ACC112 (cell line): ENCODE measurements at regions not wholly inside any gene's neighbourhood (a gene's known extent, or its start where the extent isn't known, plus 50 kb on each side); places are given as distances from the start of the nearest gene placed in this dataset.

ENCODE experiments used
- H2AFZ ChIP-seq: fragments of 200-600 bp; sonication (generic); one replicate; pipeline ENCODE4 v1.6.0; 2017; ENCODE audit warnings: antibody characterized with exemption, low read length; ENCODE audit not compliant: unreplicated experiment
- H3K27ac ChIP-seq: fragments of 200-600 bp; sonication (generic); 2 replicates; pipeline ENCODE4 v1.5.1; 2014; ENCODE audit warnings: low read depth, mild to moderate bottlenecking, antibody characterized with exemption, low read length, moderate library complexity
- H3K27me3 ChIP-seq: fragments of 200-600 bp; sonication (generic); 2 replicates; pipeline ENCODE4 v1.6.1; 2014; ENCODE audit warnings: mild to moderate bottlenecking, antibody characterized with exemption, low read length, moderate library complexity, mixed read lengths; ENCODE audit not compliant: insufficient read depth
- H3K36me3 ChIP-seq: fragments of 200-600 bp; sonication (generic); 2 replicates; pipeline ENCODE4 v1.6.1; 2016; ENCODE audit warnings: mild to moderate bottlenecking, antibody characterized with exemption, low read length, moderate library complexity, mixed read lengths; ENCODE audit not compliant: insufficient read depth
- H3K4me1 ChIP-seq: fragments of 200-600 bp; sonication (generic); one replicate; pipeline ENCODE4 v1.6.1; 2016; ENCODE audit warnings: low read length, mixed read lengths; ENCODE audit not compliant: insufficient read depth, unreplicated experiment, control insufficient read depth
- H3K4me3 ChIP-seq: fragments of 200-600 bp; sonication (generic); 2 replicates; pipeline ENCODE4 v1.5.1; 2014; ENCODE audit warnings: mild to moderate bottlenecking, low read depth, low read length
- H3K79me2 ChIP-seq: fragments of 200-600 bp; sonication (generic); one replicate; pipeline ENCODE4 v1.6.0; 2016; ENCODE audit warnings: low read length; ENCODE audit not compliant: control insufficient read depth, unreplicated experiment, insufficient read depth

- Histone ChIP-seq H2AFZ (no peak overlapping the region), H3K36me3 (no peaks in the 10 kb centered on the region), H3K27ac (no peak overlapping the region)
Measured at GRCh38 chr6:100322886-100323285, 141.8 kb downstream of the SIM1 start.

GRCh38 chr6:100320686-100321085 lies 144.0 kb downstream of the SIM1 start:
- Histone ChIP-seq H3K27me3 (no peaks in the 10 kb centered on the region), H3K4me1 (peaks cover 6% of the 10 kb centered on the region), H3K4me3 (no peak overlapping the region), H3K36me3 (no peaks in the 10 kb centered on the region), H3K79me2 (no peaks in the 10 kb centered on the region), H3K27ac (no peak overlapping the region), H2AFZ (no peak overlapping the region)

More at GRCh38 chr6:100322886-100323285, 141.8 kb downstream of the SIM1 start:
- Histone ChIP-seq H3K27me3 (no peaks in the 10 kb centered on the region), H3K79me2 (no peaks in the 10 kb centered on the region), H3K4me3 (no peak overlapping the region), H3K4me1 (peaks cover 6% of the 10 kb centered on the region)

DNA sequence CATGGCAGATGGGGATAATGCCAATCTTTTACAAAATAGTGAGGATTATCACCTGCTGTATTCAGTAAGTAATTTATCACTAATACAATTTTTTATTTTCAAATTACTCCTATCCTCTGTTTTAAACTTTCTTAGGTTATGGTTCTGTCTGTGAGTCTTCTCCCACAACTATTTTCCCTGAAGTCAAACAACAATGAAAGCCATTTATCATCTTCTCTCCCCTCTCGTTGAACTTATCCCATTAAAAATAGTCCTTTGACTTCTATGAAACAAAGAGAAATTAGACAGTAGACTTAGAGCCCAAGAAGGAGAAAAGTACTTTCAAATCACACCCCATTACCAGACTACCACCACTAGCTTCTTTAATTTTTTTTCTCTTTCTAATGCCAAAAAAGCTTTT lies 147.7 kb downstream of the SIM1 start:
- no peak overlapping the region for H3K4me3 ChIP-seq
- H3K36me3 ChIP-seq: no peaks in the 10 kb centered on the region

GRCh38 chr6:100314186-100314585 lies 150.5 kb downstream of the SIM1 start:
- Histone ChIP-seq H2AFZ (no peak overlapping the region), H3K36me3 (no peaks in the 10 kb centered on the region), H3K4me3 (no peak overlapping the region), H3K27me3 (no peaks in the 10 kb centered on the region), H3K4me1 (no peaks in the 10 kb centered on the region), H3K79me2 (no peaks in the 10 kb centered on the region), H3K27ac (no peak overlapping the region)

More for the DNA sequence above, 147.7 kb downstream of the SIM1 start:
- Histone ChIP-seq H3K27ac (no peak overlapping the region), H3K4me1 (no peaks in the 10 kb centered on the region), H3K27me3 (no peaks in the 10 kb centered on the region), H2AFZ (no peak overlapping the region), H3K79me2 (no peaks in the 10 kb centered on the region)

DNA sequence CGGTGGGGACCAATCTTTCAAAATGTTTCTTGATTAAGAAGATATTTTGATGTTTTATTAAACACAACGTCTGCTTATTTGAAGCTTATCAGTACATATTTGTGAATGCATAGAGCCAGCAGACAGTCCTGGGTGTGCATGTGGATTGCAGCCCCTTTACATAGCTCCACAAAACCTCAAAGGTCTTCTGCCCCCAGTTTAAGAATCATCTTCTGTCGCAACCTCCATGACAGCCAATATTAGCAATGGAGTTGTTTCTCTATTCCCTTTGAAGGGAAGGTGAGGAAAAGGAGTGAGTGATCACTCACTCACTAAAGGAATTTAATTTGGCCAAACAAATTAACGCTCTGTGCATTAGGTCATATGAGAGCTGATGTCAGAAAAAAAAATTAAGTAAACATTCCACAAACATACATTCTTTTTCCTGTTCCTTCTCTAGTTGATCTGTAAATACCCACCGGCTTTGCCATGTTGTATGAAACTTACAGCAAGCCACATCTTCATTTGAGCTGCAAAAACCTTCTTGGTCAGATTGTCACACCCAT lies 152.9 kb downstream of the SIM1 start:
- Histone ChIP-seq H3K79me2 (no peaks in the 10 kb centered on the region), H3K4me3 (no peak overlapping the region), H2AFZ (no peak overlapping the region), H3K27ac (no peak overlapping the region), H3K36me3 (no peaks in the 10 kb centered on the region), H3K27me3 (no peaks in the 10 kb centered on the region), H3K4me1 (no peaks in the 10 kb centered on the region)

GRCh38 chr6:100309174-100309573 lies 155.5 kb downstream of the SIM1 start:
- Histone ChIP-seq H3K36me3 (no peaks in the 10 kb centered on the region), H3K79me2 (no peaks in the 10 kb centered on the region), H2AFZ (no peak overlapping the region), H3K4me3 (no peak overlapping the region), H3K4me1 (peaks cover 4% of the 10 kb centered on the region), H3K27me3 (no peaks in the 10 kb centered on the region), H3K27ac (no peak overlapping the region)

- H3K4me1 ChIP-seq: peaks cover 4% of the 10 kb centered on the region
- no peaks in the 10 kb centered on the region for H3K27me3 ChIP-seq
- no peak overlapping the region for H3K4me3 ChIP-seq
- no peak overlapping the region for H3K27ac ChIP-seq
- H3K36me3 ChIP-seq: no peaks in the 10 kb centered on the region
- H2AFZ ChIP-seq: no peak overlapping the region
- H3K79me2 ChIP-seq: no peaks in the 10 kb centered on the region
Measured at GRCh38 chr6:100307561-100307960, 157.2 kb downstream of the SIM1 start.

DNA sequence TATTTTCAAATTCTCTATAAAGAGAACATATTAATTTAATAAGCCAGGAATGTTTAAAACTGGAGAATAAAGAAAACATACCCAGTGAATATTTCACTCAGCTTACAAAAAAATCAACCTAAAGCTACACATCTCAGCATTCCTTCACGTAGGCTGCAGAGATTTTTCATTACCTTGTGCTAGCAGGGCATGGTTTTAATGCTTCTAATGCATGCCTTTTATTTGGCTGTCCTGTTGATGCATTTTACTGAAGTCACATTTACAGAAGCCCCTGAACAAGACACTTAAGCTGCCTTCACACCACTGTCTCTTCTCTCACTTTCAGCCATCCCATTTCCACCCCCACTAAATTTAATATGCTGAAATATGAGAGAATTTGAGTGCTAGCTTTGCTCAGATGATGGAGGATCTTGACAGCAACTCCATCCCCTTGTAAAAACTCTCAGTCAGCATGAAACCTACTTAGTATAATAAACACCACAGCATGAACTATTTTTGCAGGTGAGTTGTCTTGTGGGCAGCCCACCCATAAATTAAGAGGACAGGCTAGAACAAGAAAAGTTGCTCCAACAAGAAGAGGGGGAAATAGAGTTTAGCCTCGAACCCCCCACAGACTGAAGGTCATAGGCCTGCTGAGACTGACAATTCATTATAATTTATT lies 159.4 kb downstream of the SIM1 start:
- H3K36me3 ChIP-seq: no peaks in the 10 kb centered on the region
- H2AFZ ChIP-seq: no peak overlapping the region
- no peaks in the 10 kb centered on the region for H3K79me2 ChIP-seq
- no peak overlapping the region for H3K27ac ChIP-seq
- H3K4me3 ChIP-seq: no peak overlapping the region
- H3K27me3 ChIP-seq: no peaks in the 10 kb centered on the region
- peaks cover 7% of the 10 kb centered on the region for H3K4me1 ChIP-seq

DNA sequence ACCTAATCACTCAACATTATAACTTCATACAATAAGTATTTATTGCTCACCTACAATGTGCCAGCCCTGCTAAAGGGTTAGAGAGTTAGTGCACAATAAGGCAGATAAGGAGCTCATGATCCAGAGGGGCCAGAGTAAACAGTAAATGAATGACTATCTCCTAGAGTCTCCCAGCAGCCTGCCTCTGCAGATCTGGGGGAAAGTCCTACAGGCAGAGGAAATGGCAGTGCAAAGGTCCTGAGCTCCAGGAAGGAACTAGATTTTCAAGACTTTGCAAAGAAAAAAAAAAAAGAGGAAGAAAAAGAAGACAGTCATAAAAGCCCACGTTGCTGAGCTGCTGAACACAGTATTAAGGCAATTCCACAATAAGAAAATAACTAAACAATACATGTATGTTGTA lies 160.1 kb downstream of the SIM1 start:
- no peak overlapping the region for H3K27ac ChIP-seq
- H3K4me3 ChIP-seq: no peak overlapping the region
- no peak overlapping the region for H2AFZ ChIP-seq
- no peaks in the 10 kb centered on the region for H3K27me3 ChIP-seq
- H3K79me2 ChIP-seq: no peaks in the 10 kb centered on the region
- H3K4me1 ChIP-seq: peaks cover 15% of the 10 kb centered on the region
- H3K36me3 ChIP-seq: 0 out of 2 replicates have a peak, but pooled peaks cover 5% of the 10 kb centered on the region

- Histone ChIP-seq H3K4me1 (peaks cover 36% of the 10 kb centered on the region), H2AFZ (peak overlapping the region; percentile 28), H3K27ac (no peak overlapping the region), H3K4me3 (no peak overlapping the region), H3K36me3 (0 out of 2 replicates have a peak, but pooled peaks cover 5% of the 10 kb centered on the region), H3K79me2 (no peaks in the 10 kb centered on the region), H3K27me3 (no peaks in the 10 kb centered on the region)
Measured at GRCh38 chr6:100301731-100302130, 163.0 kb downstream of the SIM1 start.

DNA sequence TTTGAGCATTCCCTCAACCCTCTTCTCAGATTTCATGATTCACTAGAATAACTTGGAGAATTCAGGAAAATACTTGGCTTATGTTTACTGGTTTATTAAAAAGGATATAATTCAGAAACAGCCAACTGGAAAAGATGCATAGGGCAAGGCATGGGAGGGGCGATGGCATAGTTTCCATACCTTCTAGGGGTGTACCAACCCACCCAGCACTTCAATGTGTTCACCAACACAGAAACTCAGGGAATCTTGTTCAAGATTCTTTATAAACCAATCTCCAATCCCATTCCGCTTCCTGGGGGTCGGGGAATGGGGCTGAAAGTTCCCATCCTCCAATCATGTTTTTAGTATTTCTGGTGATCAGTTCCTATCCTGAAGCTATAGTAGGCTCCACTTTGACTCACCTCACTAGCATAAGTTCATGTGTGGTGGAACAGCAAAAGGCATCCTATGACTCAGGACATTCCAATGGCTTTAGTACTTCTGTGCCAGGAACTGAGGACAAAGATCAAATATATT lies 164.4 kb downstream of the SIM1 start:
- Histone ChIP-seq H3K27me3 (no peaks in the 10 kb centered on the region), H3K27ac (peak overlapping the region; percentile 96), H3K4me1 (peaks cover 47% of the 10 kb centered on the region), H3K4me3 (peak overlapping the region; percentile 61; the same call in 1 of the 2 replicates), H3K79me2 (no peaks in the 10 kb centered on the region), H2AFZ (peak overlapping the region; percentile 84), H3K36me3 (0 out of 2 replicates have a peak, but pooled peaks cover 5% of the 10 kb centered on the region)
